ENCODE measurements at regions not wholly inside any gene's neighbourhood (a gene's known extent, or its start where the extent isn't known, plus 50 kb on each side); places are given as distances from the start of the nearest gene placed in this dataset.

DNA sequence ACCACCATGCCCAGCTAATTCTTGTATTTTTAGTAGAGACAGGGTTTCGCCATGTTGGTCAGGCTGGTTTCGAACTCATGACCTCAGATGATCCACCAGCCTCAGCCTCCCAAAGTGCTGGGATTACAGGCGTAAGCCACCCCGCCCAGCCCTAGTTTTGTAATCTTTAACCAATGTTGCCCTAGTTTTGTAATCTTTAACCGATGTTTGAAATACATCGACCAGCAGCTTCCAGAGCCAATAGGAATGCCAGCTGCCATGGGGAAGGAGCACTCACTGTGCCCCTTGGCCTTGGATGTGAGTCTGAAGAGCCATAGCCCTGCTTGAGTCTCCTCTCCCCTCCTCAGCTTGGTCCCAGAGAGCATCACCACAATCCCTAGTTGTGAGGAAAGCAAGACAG, 209.3 kb upstream of the RGS6 start:
- no peak for DNase-seq

DNA sequence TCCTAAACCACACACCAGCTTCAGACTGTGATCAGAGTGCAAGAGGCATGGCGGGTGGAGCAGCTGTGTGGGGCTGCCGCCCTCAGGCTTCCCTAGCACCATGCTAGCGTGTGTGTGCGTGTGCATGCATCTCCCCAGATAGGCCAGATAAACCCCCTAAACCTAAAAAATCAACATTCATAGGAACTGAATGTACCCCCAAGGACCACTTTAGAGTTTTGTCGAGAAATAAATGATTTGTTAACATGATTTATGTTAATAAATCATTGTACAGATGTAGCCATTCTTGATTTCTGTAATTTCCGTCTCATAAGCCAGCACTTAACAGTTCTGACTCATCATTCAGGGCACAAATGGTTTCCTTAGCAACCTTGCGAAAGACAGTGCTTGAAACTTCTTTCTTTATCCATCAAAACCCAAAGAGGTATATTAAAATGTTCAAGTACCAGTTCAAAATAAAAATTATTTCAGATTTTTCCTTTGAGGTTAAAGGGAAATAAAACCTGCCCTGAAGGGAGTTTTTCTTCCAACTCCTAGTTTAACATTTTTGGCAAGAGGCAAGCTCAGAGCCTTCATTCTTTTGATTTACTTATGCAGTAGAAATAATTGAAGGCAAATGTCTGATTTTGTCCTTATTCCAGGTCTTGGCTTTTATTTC, 206.2 kb upstream of the RGS6 start:
- peak; percentile 56 for DNase-seq

DNA sequence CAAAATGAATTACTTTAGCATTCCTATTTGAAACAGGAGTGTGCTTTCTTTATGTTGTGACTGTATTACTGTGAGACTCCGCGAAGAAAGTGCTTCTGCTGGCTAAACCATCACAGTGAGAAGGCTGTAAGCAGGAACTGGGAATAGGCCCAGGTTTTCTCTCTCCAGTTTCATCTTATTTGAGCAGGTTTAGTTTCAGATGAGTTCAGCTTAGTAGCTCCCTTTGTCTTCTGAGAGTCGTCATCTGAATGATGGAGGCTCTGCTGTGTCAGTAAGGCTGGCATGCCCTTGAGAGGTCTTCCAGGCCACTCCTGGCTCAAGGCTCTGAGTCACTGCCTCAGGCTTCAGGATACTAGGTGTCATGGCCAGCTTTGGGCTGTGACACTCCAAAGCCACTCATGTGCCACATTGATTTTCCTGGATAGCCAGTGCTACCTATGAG, 205.6 kb upstream of the RGS6 start:
- no peak for DNase-seq

DNA sequence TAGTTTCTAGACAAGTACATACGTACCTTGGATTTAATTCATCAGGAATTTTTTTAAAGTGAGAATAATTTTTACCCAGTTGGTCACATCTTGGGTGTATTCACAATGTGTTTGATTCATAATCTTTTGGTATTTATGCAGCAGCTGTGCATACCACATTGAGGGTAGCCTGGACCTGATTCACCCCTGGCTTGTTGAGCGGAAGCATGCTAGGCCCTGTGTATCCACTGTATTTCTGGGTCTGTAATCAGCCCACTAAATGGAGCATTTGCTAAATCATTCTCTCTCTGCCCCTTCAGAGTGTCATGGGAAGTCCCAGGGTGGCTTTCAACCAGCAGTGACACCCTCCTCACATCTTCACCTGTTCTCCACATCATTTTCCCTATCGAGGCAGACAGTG, 203.8 kb upstream of the RGS6 start:
- DNase-seq, result no peak

DNA sequence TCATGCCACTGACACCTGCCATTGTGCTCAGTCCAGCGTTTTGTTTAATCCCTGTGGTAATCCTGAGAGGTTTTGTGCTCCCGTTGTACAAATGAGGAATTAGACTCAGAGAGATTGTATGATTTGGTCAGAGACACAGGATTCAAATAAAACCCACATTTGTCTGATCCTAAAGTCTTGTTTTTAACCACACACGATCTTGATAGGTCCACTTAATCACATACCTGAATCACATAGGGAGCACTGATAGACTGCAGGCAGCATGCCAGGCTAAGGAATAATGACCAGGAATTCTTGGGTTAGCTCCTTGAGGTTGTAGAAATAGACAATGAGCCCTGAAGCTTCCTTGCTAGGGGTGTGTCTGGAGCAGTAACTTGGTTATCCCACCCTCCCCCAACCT, 202.6 kb upstream of the RGS6 start:
- no peak for DNase-seq

DNA sequence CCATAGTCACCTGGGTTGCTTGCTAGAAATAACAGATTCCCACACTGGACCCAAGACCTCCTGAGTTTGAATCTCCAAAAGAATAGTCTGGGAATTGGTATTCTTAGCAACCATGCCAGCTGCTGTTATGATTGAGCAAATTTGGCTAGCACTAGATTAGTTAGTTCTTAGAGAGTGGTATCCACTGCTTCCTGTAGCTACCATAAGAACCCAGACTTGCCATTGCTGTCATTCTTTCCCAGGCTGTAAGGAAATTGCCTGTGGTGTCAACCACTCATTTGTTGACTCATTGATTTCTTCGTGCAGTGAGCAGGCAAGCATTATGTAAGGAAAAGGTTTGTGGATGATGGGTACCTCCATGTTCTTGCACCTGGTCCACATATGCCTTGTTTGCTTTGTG, 201.8 kb upstream of the RGS6 start:
- DNase-seq, result peak; percentile 11

DNA sequence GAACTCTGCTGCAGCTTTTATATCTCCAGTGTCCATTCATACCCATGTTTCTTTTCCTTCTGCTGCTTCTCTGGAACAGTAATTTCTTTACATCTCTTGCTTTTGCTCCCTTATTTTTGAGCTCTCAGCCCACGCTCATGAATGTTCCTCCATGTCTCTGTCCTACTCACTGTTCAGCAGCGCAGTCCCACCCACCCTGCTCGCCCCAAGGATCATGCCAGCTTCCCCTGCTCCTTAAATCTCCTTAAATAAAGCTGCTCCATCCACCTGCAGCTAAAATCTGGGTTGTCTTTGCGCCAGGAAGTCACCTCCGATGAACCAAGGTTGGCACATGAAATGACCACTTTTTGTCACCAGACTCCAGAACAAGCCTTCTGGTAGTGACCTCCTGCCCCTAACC, 201.1 kb upstream of the RGS6 start:
- no peak for DNase-seq

DNA sequence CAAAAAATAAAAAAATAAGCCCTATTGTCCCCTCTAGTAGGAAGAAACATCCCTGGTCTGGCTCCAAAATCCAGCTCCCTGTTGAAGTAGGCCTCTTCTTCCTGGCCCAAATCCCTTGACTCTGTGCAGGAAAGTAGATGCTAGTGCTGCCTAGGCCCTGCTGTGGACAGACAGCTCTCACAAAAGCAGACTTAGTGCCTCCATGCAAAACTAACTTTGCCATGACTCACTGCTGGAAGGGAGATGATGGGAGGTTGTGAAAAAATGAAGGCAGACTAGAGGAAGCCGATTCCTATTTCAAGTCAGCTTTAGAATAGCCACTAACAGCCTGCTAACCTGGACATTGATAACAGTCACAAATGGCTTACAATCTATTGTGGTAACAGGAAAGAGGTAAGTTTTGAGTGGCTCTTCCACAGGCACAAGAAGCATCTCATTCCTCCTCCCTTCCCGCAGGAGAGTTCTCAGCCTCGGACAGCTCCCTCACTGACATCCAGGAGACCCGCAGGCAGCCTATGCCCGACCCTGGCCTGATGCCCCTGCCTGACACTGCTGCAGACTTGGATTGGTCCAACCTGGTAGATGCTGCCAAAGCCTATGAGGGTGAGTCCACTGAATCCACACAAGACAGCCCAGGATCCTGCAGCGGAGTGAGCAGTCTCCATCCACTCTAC, 198.9 kb upstream of the RGS6 start:
- no peak for DNase-seq

DNA sequence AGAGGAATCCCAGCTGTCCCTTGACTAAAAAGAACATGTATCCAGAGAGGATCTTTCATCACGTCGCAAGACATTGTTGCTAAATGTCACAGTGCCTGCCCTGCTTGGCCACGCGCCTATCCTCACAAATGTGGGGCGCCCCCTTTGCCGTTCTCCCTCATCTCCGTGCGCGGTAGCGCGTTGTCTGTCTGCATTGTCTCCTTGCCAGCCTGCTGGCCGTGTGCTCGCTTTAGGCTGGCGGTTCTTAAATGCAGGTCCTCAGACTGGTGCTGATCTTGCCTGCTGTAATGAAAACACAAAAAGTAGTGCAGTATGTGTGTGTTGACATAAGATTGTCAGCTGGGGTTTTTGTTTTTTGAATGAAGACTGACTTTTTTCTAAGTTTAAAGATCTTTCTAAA, 198.2 kb upstream of the RGS6 start:
- no peak for DNase-seq

DNA sequence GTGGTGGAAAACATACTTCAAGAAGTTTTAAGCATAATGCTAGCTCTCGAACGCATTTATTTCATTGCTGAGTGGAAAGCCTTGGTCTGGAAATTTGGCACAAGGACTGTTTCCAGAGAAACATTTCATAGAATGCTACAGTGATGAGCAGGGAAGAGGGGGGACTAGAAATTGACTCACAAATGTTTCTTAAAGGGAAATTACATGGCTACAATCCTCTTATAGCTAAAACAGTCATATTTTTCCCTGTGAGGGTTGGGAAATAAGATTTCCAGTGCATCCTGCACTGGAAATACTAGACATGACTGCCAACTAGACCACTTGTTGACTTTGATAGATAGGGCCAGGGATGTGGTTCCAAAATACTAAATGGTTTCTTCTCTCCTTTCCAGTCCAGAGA, 197.3 kb upstream of the RGS6 start:
- no peak for DNase-seq

DNA sequence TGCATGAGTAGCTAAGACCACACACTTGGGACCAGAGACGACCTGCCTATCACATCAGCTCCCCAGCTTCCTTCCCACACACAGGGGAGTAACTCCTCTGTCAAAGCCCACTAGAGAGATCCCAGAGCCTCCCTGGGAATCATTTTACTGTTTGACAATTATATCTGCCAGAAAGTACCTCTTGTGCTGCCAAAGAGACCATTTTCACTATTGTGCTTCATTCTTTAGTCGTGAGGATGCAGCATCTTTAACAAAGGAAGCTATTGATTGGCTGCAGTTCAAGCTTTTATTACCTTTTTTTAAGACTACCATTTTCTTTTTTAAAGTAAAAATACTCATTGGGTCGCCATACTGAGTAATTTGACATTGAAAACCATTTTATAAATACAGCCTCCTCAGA, 194.5 kb upstream of the RGS6 start:
- DNase-seq, result no peak

DNA sequence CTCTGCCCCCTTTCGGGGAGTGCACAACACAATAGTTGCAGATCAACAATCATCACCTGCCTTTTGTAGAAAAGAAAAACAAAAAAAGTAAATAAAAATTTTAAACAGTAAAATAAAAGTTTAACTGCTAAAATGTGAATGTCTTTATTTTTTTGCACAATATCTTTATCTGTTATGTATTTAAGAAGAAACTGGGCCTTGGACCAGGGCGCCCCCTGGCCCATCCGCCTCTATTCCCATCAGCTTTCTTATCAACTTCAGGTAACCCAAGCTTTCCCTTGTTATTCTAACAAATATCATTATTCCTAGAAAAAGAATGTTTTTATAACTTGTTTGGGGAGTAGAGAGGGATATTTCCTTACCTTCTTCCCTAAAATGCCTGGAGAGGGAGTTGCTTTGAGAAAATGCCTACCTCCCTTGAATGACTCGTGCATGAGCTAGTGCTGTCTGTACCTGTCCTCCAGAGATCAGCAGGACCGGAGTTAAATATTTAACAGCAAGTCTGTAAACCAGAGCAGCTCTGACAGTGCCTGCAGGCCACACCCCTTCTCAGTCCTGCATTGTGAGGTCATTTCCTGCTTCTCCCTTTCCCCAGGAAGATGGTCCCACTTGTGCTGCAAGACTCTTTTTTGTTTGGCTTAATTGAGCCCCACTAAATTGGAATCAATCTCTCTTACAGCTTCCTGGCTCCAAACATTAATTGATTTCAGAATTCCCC, 192.8 kb upstream of the RGS6 start:
- DNase-seq, result no peak

DNA sequence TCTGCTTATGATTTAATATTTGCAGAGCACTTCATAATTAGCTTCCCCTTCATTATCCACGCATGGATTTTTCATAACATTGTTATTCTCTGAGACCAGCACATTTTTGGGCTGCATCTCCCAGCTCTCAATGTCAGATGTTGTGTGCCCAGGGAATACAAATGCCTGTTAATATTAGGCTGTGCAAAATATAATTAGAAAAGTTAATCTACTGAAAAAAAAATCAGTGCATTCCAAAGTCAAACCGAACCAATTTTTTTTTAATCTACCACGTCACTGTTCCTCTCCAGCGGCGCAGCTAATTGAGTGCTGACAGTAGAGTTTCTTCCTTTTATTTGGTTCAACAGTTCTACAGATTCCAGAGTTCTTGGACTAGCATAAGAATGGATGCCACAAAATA, 191.0 kb upstream of the RGS6 start:
- DNase-seq, result no peak

DNA sequence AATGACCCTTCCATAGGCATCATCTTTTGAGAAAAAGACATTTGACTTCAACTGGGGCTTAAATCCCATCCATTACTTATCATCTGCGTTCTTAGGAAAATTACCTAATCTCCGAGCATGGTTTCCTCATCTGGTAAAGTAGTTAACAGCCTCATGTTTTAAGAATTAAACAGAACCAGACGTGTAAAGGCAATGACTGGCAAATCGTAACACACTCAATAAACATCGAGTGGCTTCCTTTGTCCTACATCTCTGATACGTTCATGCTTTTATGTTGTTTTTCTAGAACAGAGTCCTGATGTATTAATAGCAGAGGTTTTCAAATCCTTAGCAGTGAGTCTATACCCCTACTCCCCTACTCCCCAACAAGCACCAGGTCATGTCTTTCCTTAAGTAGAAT, 189.7 kb upstream of the RGS6 start:
- no peak for DNase-seq

DNA sequence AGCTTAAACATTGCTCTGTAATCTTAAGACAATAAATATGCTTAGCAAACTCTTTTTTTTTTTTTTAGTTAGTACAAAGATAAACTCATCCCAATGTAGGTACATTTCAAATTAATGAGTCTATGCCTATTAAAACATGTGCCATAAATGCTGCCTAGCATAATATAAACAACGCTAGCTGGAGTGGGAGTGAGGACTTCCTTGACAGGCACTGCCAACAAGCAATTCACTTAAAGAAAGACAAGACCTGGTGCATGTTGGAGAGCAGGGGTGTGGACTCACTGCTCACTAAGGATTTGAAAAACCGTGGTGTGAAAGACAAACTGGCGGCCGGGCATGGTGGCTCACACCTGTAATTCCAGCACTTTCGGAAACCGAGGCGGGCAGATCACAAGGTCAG, 187.2 kb upstream of the RGS6 start:
- DNase-seq, result no peak

DNA sequence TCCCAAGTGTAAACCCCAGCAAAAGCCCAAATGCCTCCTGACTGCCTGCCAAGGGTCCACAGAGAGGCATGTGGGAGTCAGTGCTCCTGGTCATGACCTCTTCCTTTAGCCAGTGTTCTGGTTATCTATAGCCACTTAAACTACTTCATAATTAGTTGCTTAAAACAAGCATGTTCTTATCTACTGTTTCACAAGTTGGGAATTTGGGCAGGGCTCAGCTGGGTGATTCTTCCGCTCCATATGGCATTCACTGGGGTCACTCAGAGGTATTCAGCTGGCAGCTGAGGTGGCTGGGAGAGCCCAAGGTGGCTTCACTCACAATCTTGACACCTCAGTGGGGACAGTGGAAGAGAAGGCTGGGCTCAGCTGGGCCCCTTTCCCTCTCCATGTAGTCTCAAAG, 184.0 kb upstream of the RGS6 start:
- DNase-seq, result no peak

DNA sequence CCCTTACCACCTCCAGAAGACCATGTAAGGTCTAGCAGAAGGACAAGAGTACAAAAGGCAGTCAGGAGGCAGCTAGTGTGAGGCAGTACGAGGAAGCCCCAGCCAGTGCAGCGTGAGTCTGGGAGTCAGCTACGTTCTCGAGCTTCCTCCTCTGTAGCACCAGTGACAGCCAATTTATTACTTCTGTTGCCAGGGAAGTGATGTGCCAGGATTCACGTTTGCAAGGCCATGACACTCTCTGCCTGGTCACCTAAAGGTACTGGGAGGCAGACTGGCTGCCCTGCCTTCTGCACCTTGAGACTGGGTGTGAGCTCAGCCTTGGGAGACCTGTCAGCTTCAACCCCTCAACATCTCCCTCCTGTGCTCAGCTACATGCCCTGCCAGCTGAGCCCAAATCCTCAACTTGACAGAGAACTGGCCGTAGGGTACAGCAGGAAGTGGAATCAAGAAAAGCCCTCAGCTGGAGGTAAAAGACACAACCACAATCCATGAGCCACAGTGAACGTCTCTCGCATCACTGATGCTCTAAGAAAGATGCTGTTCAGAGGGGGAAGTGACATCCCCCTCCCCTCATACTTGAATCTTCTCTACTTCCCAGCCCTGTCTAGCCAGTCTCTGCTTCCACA, 182.5 kb upstream of the RGS6 start:
- DNase-seq, result no peak

DNA sequence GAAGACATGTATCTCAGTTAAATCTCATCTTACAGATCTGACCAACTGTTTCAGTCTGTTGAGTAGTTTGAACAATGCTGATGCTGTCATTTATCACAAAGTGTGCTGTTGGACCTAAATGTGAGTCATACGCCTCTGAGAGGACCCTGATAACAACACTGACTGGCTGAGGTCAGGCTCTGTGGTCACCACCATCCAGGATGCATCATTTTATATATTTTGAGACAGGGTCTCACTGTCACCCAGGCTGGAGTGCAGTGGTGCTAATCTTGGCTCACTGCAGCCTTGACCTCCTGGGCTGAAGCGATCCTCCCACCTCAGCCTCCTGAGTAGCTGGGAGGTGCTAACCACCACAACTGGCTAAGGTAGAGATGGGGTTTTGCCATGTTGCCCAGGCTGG, 181.0 kb upstream of the RGS6 start:
- DNase-seq, result peak; percentile 38

DNA sequence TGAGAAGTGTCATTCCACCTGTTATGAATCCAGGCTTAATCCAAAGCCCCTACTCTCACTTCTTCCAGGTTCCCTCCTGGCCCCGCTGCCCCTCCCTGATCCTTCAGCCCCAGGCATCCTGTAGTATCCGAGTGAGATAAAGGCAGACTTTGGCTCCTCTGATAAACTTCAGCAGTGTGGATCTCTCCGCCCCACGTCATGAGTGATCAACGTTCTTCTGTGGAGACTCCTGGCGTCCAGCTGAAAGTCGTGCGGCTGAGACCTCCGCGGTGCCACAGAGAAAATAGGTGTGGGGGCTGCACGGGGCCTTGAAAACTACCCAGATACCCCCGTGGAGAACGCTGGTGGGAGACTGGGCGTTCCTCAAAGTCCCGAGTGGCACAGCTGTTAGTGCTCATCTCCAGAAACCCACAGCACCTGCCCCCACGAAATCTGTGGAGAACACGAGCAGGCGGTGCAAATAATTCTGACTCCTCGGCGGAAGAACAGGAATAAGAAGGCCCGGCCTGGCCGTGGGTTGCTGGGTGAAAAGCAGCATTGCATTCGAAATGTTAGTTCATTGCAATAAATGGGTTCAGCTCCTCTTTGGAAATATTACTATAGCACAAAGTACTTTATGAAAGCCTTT, 180.0 kb upstream of the RGS6 start:
- DNase-seq, result no peak

DNA sequence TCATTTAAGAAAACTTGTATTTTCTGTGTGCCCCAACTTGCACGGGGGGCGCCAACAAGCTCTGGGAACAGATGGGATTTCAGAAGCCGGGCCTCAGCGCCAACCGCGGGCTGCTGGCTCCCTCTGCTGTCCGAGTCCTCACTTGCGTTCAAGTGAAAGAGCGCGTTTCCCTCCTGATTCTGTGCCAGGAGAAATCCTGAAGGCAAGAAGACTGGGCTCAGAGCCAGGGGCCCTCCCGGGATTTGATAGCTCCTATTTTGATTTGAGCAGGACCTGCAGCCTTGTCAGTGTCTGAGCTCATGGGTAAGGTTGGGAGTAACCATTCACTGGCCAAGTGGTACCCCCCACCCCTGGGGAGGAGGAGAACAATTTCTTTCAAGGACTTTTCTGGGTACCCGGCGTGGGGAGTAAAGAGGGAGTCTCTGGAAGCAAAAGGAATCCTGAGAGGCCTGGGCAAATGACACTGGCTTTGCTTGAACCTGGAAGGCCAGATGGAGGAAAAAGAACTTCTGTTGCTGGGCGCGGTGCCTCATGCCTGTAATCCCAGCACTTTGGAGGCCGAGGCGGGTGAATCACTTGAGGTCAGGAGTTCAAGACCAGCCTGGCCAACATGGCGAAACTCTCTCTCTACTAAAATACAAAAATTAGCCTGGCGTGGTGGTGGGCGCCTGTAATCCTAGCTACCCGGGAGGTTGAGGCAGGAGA, 179.0 kb upstream of the RGS6 start:
- DNase-seq, result peak; percentile 64

DNA sequence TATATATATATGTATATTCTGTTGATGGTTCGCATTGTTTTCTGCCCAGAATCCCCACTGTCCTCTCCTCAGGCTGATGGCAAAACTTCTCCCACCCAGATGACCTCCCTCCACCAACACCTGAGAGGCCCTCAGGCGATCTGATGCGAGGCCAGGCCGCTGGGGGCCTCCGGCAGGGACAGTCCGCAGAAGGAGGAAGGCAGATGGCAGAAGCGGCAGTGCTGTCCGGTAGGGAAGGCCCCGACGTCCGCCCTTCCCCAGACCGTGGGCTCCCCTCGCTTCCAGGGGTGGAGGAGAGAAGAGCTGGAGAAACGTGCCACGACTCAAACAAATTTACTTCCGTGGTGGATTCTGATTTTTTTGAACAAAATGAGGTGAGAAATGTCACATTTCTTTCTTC, 178.3 kb upstream of the RGS6 start:
- DNase-seq, result no peak

DNA sequence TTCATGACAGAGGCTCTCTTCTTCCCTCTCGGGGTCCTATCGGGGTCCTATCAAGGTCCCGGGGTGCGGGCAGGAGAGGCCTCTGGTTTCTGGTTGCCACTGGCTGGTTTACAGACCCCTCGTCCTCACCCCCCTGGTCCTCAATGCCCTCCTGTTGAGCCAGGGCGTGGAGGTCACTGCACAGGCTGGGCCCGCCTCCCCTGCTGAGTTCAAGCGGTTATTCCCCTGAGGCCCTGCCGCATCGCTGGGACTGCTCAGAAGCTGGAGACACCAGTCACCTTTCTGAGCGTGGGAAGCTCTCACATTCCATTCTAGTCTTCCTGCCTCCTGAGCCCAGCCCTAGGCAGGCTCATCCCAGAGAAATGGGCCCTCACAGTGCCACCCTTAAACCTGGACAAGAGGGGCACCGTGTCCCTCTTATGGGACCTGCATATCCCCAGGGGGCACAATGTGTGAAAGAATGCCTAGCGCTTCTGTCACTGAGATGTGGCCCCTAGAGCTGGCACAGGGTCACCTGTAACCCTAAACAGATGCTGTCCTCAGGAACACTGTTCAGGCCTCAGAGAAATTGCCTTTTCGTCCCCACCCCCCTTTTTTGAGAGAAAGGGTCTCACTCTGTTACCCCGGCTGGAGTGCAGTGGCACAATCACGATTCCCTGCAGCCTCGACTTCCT, 177.7 kb upstream of the RGS6 start:
- no peak for DNase-seq

All from activated CD4-positive, alpha-beta T cell treated with anti-CD3 and anti-CD28 coated beads, Interleukin-2, amount 50 U/mL, for 16 hours (primary cell).